Rectal smooth muscle tissue (tissue), 1 donor: ENCODE measurements at regions not wholly inside any gene's neighbourhood (a gene's known extent, or its start where the extent isn't known, plus 50 kb on each side); places are given as distances from the start of the nearest gene placed in this dataset.

Source experiments
- H3K27ac ChIP-seq: one replicate; pipeline ENCODE4 v1.7.0; 2013; ENCODE audit warnings: low read depth, low read length, inconsistent platforms
- H3K27me3 ChIP-seq: one replicate; pipeline ENCODE4 v1.7.0; 2013; ENCODE audit warnings: low read length; ENCODE audit not compliant: control insufficient read depth, insufficient read depth
- H3K36me3 ChIP-seq: one replicate; pipeline ENCODE4 v1.7.0; 2013; ENCODE audit warnings: low read length; ENCODE audit not compliant: control insufficient read depth, insufficient read depth
- H3K4me1 ChIP-seq: one replicate; pipeline ENCODE4 v1.7.0; 2013; ENCODE audit warnings: low read length; ENCODE audit not compliant: control insufficient read depth, insufficient read depth
- H3K4me3 ChIP-seq: one replicate; pipeline ENCODE4 v1.7.0; 2013; ENCODE audit warnings: low read length
- H3K9ac ChIP-seq: one replicate; pipeline ENCODE4 v1.7.0; 2013; ENCODE audit warnings: low read length

- Histone ChIP-seq H3K27ac (no peak overlapping the region), H3K4me1 (no peaks in the 10 kb centered on the region), H3K9ac (no peak overlapping the region), H3K4me3 (no peak overlapping the region), H3K36me3 (no peaks in the 10 kb centered on the region), H3K27me3 (no peaks in the 10 kb centered on the region)
These were observed 95.0 kb upstream of the KIAA1217 start for GRCh38 chr10:24113901-24114300.

- Histone ChIP-seq H3K27ac (no peak overlapping the region), H3K9ac (no peak overlapping the region), H3K4me1 (no peaks in the 10 kb centered on the region), H3K4me3 (no peak overlapping the region), H3K27me3 (no peaks in the 10 kb centered on the region), H3K36me3 (no peaks in the 10 kb centered on the region)
These were observed 94.4 kb upstream of the KIAA1217 start for GRCh38 chr10:24114556-24114955.

DNA sequence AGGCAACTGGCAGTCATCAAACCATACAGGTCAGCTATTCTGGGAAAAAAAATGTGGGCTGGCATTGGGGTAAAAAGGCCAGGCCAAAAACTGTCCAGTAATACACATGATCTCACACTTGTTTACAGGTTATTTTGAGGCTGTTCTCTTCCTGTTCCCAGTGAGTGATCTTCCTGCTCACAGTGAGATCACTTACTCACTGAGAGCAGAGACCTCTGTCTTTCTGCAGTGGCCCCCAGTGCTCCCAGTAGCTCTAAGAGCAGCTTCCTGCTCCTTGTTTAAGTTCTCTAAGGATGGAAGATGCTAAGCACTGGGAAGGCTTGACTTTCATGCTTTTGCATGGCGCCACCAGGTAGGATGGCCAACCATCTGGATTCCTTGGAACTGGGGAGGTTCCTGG lies 93.5 kb upstream of the KIAA1217 start:
- Histone ChIP-seq H3K4me1 (no peaks in the 10 kb centered on the region), H3K36me3 (no peaks in the 10 kb centered on the region), H3K27ac (no peak overlapping the region), H3K9ac (no peak overlapping the region), H3K4me3 (no peak overlapping the region), H3K27me3 (no peaks in the 10 kb centered on the region)

- Histone ChIP-seq H3K4me3 (no peak overlapping the region), H3K4me1 (no peaks in the 10 kb centered on the region), H3K27me3 (no peaks in the 10 kb centered on the region), H3K9ac (no peak overlapping the region), H3K36me3 (no peaks in the 10 kb centered on the region), H3K27ac (no peak overlapping the region)
These were observed 90.7 kb upstream of the KIAA1217 start for GRCh38 chr10:24118246-24118645.

DNA sequence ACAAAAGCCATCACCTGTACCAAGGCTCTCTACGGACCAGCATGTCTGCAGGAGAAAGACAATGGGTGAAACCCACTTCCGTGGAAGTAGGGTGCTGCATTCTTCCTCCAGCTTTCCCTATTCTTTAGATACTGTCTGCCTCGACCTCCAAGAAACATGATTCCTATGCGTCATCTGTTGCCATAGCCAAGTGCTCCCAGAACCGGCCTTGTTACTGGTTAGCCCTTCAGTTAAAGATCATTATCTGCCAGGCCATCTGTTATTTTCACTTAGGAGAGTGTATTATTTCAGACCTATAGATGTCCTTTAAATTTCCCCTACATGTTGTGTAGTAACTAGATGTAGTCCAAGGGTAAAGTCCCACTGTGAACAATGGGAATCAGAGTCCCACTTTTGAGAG lies 89.0 kb upstream of the KIAA1217 start:
- H3K36me3 ChIP-seq: no peaks in the 10 kb centered on the region
- H3K27ac ChIP-seq: no peak overlapping the region
- H3K4me1 ChIP-seq: no peaks in the 10 kb centered on the region
- no peak overlapping the region for H3K9ac ChIP-seq
- H3K27me3 ChIP-seq: no peaks in the 10 kb centered on the region
- no peak overlapping the region for H3K4me3 ChIP-seq

DNA sequence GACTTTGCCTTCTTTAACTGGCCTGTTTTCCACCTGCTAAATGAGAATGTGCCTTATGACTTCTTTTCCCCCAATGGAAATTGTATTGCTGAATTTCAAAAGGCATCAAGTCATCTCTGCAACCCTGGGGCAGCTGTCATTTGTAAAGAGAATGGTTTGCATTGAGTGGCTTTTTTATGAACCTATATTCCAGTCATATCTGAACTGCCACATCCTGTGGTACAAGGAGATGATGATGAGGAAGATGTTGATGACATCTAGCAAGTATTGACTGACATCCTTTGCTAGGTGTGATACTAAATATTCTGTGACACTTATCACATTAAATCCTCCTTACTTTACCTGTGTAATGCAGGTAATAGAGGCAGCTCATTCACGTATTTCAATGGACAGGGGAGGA lies 88.3 kb upstream of the KIAA1217 start:
- no peak overlapping the region for H3K4me3 ChIP-seq
- no peaks in the 10 kb centered on the region for H3K27me3 ChIP-seq
- H3K4me1 ChIP-seq: no peaks in the 10 kb centered on the region
- H3K36me3 ChIP-seq: no peaks in the 10 kb centered on the region
- H3K9ac ChIP-seq: no peak overlapping the region
- H3K27ac ChIP-seq: no peak overlapping the region

GRCh38 chr10:24127516-24127915 lies 81.4 kb upstream of the KIAA1217 start:
- Histone ChIP-seq H3K4me3 (no peak overlapping the region), H3K36me3 (no peaks in the 10 kb centered on the region), H3K4me1 (no peaks in the 10 kb centered on the region), H3K9ac (no peak overlapping the region), H3K27ac (no peak overlapping the region), H3K27me3 (no peaks in the 10 kb centered on the region)

DNA sequence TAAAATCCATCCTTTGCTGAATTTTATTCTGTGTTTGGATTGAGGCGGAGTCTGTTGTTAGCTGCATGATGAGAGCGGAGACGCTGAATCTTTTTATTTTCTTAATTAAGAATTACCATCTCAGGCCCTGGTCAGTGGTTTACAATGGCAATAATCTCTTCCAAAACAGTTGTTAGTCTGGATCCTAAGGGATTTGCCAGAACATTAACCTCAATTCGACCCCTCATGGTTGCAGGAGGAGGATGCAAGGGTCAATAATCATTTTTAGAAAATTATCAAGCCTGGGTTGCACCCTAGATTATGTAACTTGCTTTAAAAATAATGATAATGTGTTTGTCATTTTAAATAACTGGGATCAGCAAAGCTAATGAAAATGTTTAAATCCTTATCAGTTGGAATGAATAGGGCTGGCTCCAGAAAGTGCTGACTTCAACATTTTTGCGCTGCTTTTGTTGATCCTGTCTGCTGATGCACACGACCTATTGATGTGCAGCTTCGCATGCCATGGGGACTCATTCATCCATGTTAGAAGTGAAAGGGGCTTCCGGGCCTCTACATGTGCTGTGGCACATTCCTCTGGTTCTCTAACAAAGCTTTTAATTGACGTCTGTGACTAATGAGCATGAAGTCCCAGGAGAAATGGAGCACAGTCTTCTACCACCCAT lies 80.7 kb upstream of the KIAA1217 start:
- Histone ChIP-seq H3K36me3 (no peaks in the 10 kb centered on the region), H3K27ac (no peak overlapping the region), H3K4me3 (no peak overlapping the region), H3K27me3 (no peaks in the 10 kb centered on the region), H3K9ac (no peak overlapping the region), H3K4me1 (no peaks in the 10 kb centered on the region)

DNA sequence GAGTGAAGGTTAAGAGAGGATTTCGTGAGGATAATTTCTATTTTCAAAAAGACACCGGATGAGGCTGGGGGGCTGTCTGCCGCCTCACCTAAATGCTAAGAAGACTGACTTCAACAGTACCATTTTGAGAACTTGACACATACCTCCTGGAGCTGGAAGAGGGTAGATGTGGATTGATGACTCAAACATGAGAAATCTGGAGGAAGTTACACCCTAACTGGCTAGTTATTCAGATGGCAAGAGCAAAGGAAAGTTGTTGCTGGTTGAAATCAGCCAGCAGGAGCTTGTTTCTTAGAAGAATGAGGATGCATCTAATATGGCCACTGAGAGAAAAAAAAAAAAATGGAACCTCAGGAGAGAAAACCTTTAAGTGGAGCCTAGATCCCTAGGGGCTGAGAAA lies 76.2 kb upstream of the KIAA1217 start:
- Histone ChIP-seq H3K27me3 (no peaks in the 10 kb centered on the region), H3K36me3 (no peaks in the 10 kb centered on the region), H3K4me3 (no peak overlapping the region), H3K27ac (no peak overlapping the region), H3K9ac (no peak overlapping the region), H3K4me1 (no peaks in the 10 kb centered on the region)

GRCh38 chr10:24133835-24134234 lies 75.1 kb upstream of the KIAA1217 start:
- Histone ChIP-seq H3K4me3 (no peak overlapping the region), H3K27ac (no peak overlapping the region), H3K4me1 (no peaks in the 10 kb centered on the region), H3K36me3 (no peaks in the 10 kb centered on the region), H3K27me3 (no peaks in the 10 kb centered on the region), H3K9ac (no peak overlapping the region)

GRCh38 chr10:24136070-24136469 lies 72.9 kb upstream of the KIAA1217 start:
- Histone ChIP-seq H3K4me1 (no peaks in the 10 kb centered on the region), H3K27ac (no peak overlapping the region), H3K36me3 (no peaks in the 10 kb centered on the region), H3K4me3 (no peak overlapping the region), H3K27me3 (no peaks in the 10 kb centered on the region), H3K9ac (no peak overlapping the region)

DNA sequence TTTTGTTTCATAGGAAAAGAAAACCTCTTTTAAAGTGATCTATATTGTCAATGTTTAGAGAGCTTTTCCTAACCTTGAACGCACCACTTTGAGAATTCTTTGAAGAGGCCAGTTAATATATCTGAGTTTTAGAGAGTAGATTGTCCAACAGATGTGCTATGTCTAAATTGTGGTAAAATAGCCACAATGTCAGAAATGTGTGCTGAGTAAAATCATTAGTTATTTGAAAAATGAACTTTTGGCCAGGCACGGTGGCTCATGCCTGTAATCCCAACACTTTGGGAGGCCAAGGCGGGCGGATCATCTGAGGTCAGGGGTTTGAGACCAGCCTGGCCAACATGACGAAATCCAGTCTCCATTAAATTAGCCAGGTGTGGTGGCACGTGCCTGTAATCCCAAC lies 61.6 kb upstream of the KIAA1217 start:
- Histone ChIP-seq H3K36me3 (no peaks in the 10 kb centered on the region), H3K27me3 (no peaks in the 10 kb centered on the region), H3K27ac (no peak overlapping the region), H3K9ac (no peak overlapping the region), H3K4me3 (no peak overlapping the region), H3K4me1 (no peaks in the 10 kb centered on the region)

- Histone ChIP-seq H3K4me3 (no peak overlapping the region), H3K36me3 (no peaks in the 10 kb centered on the region), H3K27me3 (no peaks in the 10 kb centered on the region), H3K27ac (no peak overlapping the region), H3K4me1 (no peaks in the 10 kb centered on the region), H3K9ac (no peak overlapping the region)
These were observed 59.3 kb upstream of the KIAA1217 start for GRCh38 chr10:24149640-24150039.
